Body of pancreas (tissue), 4 donors: ENCODE measurements at regions not wholly inside any gene's neighbourhood (a gene's known extent, or its start where the extent isn't known, plus 50 kb on each side); places are given as distances from the start of the nearest gene placed in this dataset.

Experiments used
- CTCF ChIP-seq, 7 experiments: fragments of 450-650 bp in 4 of 7; fragments of 200-600 bp in 3 of 7; sonication (generic) in 3 of 7; IDR thresholded peaks; one replicate each; pipeline ENCODE4 v1.5.1; 2016 to 2019; ENCODE audit warnings: antibody characterized with exemption in 7 of 7
- POLR2A ChIP-seq, 3 donors: fragments of 450-650 bp; IDR thresholded peaks; one replicate each; pipeline ENCODE4 v1.6.1; 2016; ENCODE audit warnings: antibody characterized with exemption in 3 of 3, mild to moderate bottlenecking in 2 of 3

DNA sequence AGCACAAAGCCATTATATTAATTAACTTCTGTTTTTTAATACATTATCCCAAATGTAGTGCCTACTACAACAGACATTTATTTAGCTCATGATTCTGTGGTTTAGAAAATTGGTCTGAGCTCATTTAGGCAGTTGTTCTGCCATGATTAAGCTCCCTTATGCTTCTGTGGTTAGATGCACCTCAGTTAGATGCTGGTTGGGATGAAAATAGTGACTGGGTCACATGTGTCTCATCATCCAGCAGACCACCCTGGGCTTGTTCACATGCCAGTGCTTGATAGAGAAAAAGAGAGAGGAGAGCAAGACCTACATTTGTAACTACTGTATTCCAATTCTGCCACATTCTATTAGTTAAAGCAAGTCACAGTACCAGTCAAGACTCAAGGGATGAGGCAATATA lies 376.4 kb upstream of the GNPDA2 start:
- no peak for TF ChIP-seq CTCF (IDR thresholded peaks at IDR 0.05)
- no peak for TF ChIP-seq POLR2A (IDR thresholded peaks at IDR 0.05)
